ENCODE measurements at regions not wholly inside any gene's neighbourhood (a gene's known extent, or its start where the extent isn't known, plus 50 kb on each side); places are given as distances from the start of the nearest gene placed in this dataset.

DNA sequence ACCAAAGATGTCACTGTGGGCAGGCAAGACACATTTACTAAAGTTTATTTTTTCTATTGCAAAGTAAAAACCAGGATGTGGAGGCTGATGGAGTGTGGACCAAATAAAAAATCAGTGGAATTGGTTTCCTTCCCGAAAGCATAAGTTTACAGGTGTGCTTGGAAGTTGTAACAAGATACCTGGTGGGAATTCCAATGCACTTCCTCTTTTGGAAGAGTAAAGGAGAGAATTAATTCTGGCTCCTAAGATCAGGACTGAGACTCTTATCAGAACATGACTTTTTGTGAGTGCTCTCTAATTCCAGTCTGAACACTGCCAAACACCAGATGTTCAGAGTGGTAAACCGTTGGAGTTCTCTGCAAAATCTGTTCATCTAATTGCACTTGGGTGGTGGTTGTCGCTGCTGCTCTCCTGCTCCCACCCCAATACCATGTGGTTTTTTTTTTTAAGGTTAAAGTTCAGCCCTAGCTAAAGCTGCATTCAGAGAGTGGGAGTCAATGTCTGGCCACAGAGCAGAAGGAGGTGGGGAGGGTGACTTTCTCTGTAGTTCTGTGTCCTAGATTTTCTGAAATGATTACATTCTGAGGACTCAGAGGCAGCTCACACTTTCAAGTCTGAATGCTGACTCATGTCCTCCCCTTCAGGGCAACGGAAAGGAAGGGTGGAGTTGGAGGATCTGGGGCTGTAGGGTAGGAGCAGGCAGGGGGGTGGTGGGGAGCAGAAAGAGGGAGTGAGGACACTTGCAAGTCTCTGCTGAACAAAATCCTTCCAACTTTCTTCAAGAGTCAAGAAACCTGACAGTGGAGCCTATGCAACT, 275.8 kb upstream of the PRDM1 start:
- H3K4me1 Mint-ChIP-seq (ENCODE audit: unreplicated experiment): peaks cover 31% of the 10 kb centered on the region
- H3K9me3 Mint-ChIP-seq (ENCODE audit: unreplicated experiment): no peaks in the 10 kb centered on the region
- no peak overlapping the region for H3K27ac Mint-ChIP-seq (ENCODE audit: unreplicated experiment)
- H3K36me3 Mint-ChIP-seq (ENCODE audit: low read depth, unreplicated experiment): no peaks in the 10 kb centered on the region
- TF ChIP-seq, protein P1, sequence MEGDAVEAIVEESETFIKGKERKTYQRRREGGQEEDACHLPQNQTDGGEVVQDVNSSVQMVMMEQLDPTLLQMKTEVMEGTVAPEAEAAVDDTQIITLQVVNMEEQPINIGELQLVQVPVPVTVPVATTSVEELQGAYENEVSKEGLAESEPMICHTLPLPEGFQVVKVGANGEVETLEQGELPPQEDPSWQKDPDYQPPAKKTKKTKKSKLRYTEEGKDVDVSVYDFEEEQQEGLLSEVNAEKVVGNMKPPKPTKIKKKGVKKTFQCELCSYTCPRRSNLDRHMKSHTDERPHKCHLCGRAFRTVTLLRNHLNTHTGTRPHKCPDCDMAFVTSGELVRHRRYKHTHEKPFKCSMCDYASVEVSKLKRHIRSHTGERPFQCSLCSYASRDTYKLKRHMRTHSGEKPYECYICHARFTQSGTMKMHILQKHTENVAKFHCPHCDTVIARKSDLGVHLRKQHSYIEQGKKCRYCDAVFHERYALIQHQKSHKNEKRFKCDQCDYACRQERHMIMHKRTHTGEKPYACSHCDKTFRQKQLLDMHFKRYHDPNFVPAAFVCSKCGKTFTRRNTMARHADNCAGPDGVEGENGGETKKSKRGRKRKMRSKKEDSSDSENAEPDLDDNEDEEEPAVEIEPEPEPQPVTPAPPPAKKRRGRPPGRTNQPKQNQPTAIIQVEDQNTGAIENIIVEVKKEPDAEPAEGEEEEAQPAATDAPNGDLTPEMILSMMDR (IDR thresholded peaks at IDR 0.05; ENCODE audit: unreplicated experiment): no peak
- no peak for DNase-seq (ENCODE audit: low spot score)
- peaks cover 1% of the 10 kb centered on the region for H3K27me3 Mint-ChIP-seq (ENCODE audit: unreplicated experiment)
- no peak overlapping the region for H3K4me3 Mint-ChIP-seq (ENCODE audit: unreplicated experiment)

DNA sequence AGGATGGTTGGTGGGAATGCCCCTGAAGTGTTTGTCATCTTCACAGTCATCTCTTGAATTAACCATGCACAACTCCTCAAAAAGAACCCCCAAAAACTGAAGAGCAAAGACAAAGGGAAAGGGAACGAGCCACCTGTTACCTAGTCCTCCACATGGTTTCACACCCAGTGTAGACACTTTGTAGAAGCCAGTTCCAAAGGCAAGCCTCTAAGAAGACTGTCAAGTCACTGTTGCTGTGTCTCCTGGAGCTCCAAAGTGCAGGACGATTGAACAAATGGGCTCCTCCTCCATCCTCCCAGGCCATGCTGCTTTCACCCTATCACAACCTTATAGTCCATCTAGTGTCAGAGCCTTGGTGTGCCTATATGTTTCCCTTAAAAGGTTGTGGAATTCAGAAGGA, 277.6 kb upstream of the PRDM1 start:
- no peak overlapping the region for H3K27ac Mint-ChIP-seq (ENCODE audit: unreplicated experiment)
- H3K4me1 Mint-ChIP-seq (ENCODE audit: unreplicated experiment): peaks cover 31% of the 10 kb centered on the region
- no peaks in the 10 kb centered on the region for H3K27me3 Mint-ChIP-seq (ENCODE audit: unreplicated experiment)
- TF ChIP-seq, protein P1 (IDR thresholded peaks at IDR 0.05; ENCODE audit: unreplicated experiment): no peak
- H3K36me3 Mint-ChIP-seq (ENCODE audit: low read depth, unreplicated experiment): no peaks in the 10 kb centered on the region
- H3K4me3 Mint-ChIP-seq (ENCODE audit: unreplicated experiment): no peak overlapping the region
- DNase-seq (ENCODE audit: low spot score): no peak
- no peaks in the 10 kb centered on the region for H3K9me3 Mint-ChIP-seq (ENCODE audit: unreplicated experiment)

DNA sequence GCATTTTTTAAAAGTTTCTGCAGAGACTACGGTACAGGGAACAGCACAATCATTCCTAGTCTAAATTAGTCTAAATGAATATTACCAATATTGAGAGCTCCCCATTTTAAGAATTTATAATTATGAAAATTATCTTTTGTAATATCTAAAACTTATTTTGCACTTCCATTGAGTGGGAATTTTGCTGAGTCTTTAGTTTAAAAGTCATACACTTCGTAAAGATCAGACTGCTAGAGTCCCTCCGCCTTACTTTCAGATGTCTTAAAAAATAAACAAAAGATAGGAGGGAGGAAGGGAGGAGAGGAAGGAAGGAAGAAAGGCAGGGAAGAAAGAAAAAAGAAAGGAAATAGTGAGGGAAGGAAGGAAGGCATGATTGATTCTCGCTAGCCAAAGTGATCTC, 278.2 kb upstream of the PRDM1 start:
- Mint-ChIP-seq H3K4me3 (ENCODE audit: unreplicated experiment) (no peak overlapping the region), H3K27me3 (ENCODE audit: unreplicated experiment) (no peaks in the 10 kb centered on the region), H3K27ac (ENCODE audit: unreplicated experiment) (no peak overlapping the region), H3K4me1 (ENCODE audit: unreplicated experiment) (peaks cover 31% of the 10 kb centered on the region), H3K9me3 (ENCODE audit: unreplicated experiment) (no peaks in the 10 kb centered on the region), H3K36me3 (ENCODE audit: low read depth, unreplicated experiment) (no peaks in the 10 kb centered on the region)
- DNase-seq (ENCODE audit: low spot score): no peak
- TF ChIP-seq, protein P1 (IDR thresholded peaks at IDR 0.05; ENCODE audit: unreplicated experiment): no peak

DNA sequence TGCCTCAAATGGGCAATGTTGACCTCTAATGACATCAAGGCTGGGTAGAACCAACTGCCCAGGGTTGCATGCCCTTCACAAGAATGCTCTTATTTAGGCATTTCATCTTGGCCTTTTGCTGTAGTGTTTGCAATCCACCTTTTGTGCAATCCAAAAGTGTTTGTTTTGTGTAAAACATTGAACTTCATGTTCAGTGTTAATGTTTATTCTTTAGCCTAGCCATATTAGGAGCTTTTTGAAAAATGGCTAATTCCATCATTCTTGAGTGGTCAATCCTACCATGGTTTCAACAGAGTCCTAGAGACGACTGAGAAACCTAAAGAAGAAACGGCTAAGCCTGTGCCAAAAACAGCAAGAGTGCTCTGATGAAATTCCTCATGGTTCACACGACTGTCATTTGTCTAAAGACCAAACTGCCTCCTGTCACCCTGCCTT, 279.6 kb upstream of the PRDM1 start:
- DNase-seq (ENCODE audit: low spot score): no peak
- Mint-ChIP-seq H3K9me3 (ENCODE audit: unreplicated experiment) (no peaks in the 10 kb centered on the region), H3K27ac (ENCODE audit: unreplicated experiment) (no peak overlapping the region), H3K4me3 (ENCODE audit: unreplicated experiment) (no peak overlapping the region), H3K36me3 (ENCODE audit: low read depth, unreplicated experiment) (no peaks in the 10 kb centered on the region), H3K27me3 (ENCODE audit: unreplicated experiment) (no peaks in the 10 kb centered on the region), H3K4me1 (ENCODE audit: unreplicated experiment) (peaks cover 31% of the 10 kb centered on the region)
- TF ChIP-seq, protein P1 (IDR thresholded peaks at IDR 0.05; ENCODE audit: unreplicated experiment): no peak

DNA sequence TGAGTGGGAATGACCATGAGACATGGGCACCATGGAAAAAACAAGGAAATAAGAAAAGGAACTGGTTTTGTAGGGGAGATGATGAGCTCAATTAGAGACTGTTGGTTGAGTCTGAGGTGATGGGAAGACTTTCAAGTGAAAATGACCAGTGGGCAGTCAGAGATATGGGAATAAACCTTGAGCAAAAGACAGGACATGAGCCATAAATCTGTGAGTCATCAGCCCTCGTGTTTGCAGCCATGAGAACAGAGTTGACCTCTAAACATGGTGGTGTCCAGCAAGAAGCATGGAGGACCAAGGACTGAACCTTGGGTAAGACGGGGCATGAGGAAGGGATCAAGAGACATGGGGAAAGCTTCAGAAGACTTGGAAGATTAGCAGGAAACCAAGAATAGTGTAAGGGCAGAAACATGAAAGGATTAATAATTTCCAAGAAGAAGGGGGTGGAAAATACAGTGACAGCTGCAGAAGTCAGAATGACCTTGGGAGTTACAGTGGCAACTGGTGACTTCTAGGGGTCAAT, 280.6 kb upstream of the PRDM1 start:
- Mint-ChIP-seq H3K4me3 (ENCODE audit: unreplicated experiment) (no peak overlapping the region), H3K4me1 (ENCODE audit: unreplicated experiment) (peaks cover 28% of the 10 kb centered on the region), H3K36me3 (ENCODE audit: low read depth, unreplicated experiment) (no peaks in the 10 kb centered on the region), H3K9me3 (ENCODE audit: unreplicated experiment) (no peaks in the 10 kb centered on the region), H3K27me3 (ENCODE audit: unreplicated experiment) (no peaks in the 10 kb centered on the region), H3K27ac (ENCODE audit: unreplicated experiment) (no peak overlapping the region)
- TF ChIP-seq, protein P1 (IDR thresholded peaks at IDR 0.05; ENCODE audit: unreplicated experiment): no peak
- no peak for DNase-seq (ENCODE audit: low spot score)
